A549 (cell line): ENCODE measurements at regions not wholly inside any gene's neighbourhood (a gene's known extent, or its start where the extent isn't known, plus 50 kb on each side); places are given as distances from the start of the nearest gene placed in this dataset.

Experiments
- ATAC-seq, 2 experiments: fragments of 200-7000 bp in 1 of 2; fragments of >200 bp in 1 of 2; cut with Nextera tagmentation in 1 of 2; cut with Tn5 transposase in 1 of 2; 3 replicates each; pipeline versions ENCODE4 v1.8.0 to v1.9.1; 2018 to 2020; ENCODE audit warnings: mild to moderate bottlenecking in 1 of 2, moderate library complexity in 1 of 2
- CTCF ChIA-PET: fragments of 300-600 bp; sonication (Branson Sonifier 250); formaldehyde crosslinking; extraction: SDS; loops from one replicate; lab custom pipeline; 2021; ENCODE audit warnings: antibody characterized with exemption, inconsistent platforms; lab: Yijun Ruan, JAX
- POLR2A ChIA-PET: fragments of 350-600 bp; formaldehyde crosslinking; extraction: SDS; loops from one replicate; lab custom pipeline; 2021; ENCODE audit warnings: antibody characterized with exemption, inconsistent platforms; lab: Yijun Ruan, JAX
- DNase-seq, 2 experiments: peaks; one replicate each; pipeline versions ENCODE4 v3.0.0 to v3.0.0-alpha.2; 2011 to 2016; ENCODE audit warnings: low read depth in 1 of 2, low spot score in 1 of 2
- FAIRE-seq: peaks from 2 replicates; lab custom pipeline; 2011; peaks lifted over from hg19 to GRCh38; lab: Jason Lieb, UNC
- H3K27ac ChIP-seq, 2 experiments: fragments of >200 bp; sonication (Bioruptor Twin); formaldehyde crosslinking; 3 replicates each; pipeline ENCODE4 v1.5.1; 2016 to 2017
- H3K4me1 ChIP-seq: fragments of >200 bp; sonication (Bioruptor Twin); formaldehyde crosslinking; 3 replicates; pipeline ENCODE4 v1.6.1; 2016
- H3K4me2 ChIP-seq: fragments of >200 bp; sonication (Bioruptor Twin); formaldehyde crosslinking; 3 replicates; pipeline ENCODE4 v1.6.1; 2016
- H3K4me3 ChIP-seq: fragments of >200 bp; sonication (Bioruptor Twin); formaldehyde crosslinking; 3 replicates; pipeline ENCODE4 v1.5.1; 2016
- H3K9me3 ChIP-seq: fragments of >200 bp; sonication (Bioruptor Twin); formaldehyde crosslinking; 3 replicates; pipeline ENCODE4 v1.6.1; 2016
- BHLHE40 ChIP-seq: IDR thresholded peaks from 2 replicates; pipeline ENCODE4 v1.6.1; 2012; ENCODE audit warnings: low read depth, low read length, inconsistent platforms
- CBX2 ChIP-seq: fragments of 200-600 bp; sonication (generic); IDR thresholded peaks from 2 replicates; pipeline ENCODE4 v1.6.1; 2016; ENCODE audit warnings: low read depth, mild to moderate bottlenecking, borderline replicate concordance
- CHD2 ChIP-seq: fragments of 150-350 bp; IDR thresholded peaks from 2 replicates; pipeline ENCODE4 v1.6.1; 2014; ENCODE audit warnings: low read length; ENCODE audit not compliant: partially characterized antibody
- EP300 ChIP-seq, 2 experiments: fragments of >200 bp; sonication (Bioruptor Twin); formaldehyde crosslinking; IDR thresholded peaks; 2 replicates in 1 of 2; 3 replicates in 1 of 2; pipeline ENCODE4 v1.6.1; 2016 to 2017
- FOSB ChIP-seq: fragments of 250-450 bp; sonication (Bioruptor Pico); IDR thresholded peaks from 2 replicates; pipeline ENCODE4 v1.5.0; 2020; ENCODE audit warnings: mild to moderate bottlenecking, moderate library complexity
- FOSL2 ChIP-seq, 2 experiments: fragments of 450-650 bp in 1 of 2; fragments of >200 bp in 1 of 2; sonication (Bioruptor Twin) in 1 of 2; formaldehyde crosslinking; IDR thresholded peaks; 2 replicates each; pipeline versions ENCODE4 v1.5.0 to v1.6.1; 2016 to 2020; ENCODE audit warnings: mild to moderate bottlenecking in 1 of 2, moderate library complexity in 1 of 2
- GATA3 ChIP-seq: IDR thresholded peaks from 2 replicates; pipeline ENCODE4 v1.6.1; 2012; ENCODE audit warnings: borderline replicate concordance
- HEYL ChIP-seq: fragments of 250-450 bp; sonication (Bioruptor Pico); IDR thresholded peaks from 2 replicates; pipeline ENCODE4 v1.8.0; 2021; ENCODE audit warnings: mild to moderate bottlenecking, moderate library complexity
- HMGXB4 ChIP-seq: fragments of 250-450 bp; sonication (Bioruptor Pico); IDR thresholded peaks from 2 replicates; pipeline ENCODE4 v1.5.0; 2021; ENCODE audit warnings: mild to moderate bottlenecking, moderate library complexity, borderline replicate concordance
- HOXA7 ChIP-seq: fragments of 250-450 bp; sonication (Bioruptor Pico); IDR thresholded peaks from 2 replicates; pipeline ENCODE4 v1.5.0; 2020; ENCODE audit warnings: mild to moderate bottlenecking, moderate library complexity
- HOXB13 ChIP-seq: fragments of 250-450 bp; sonication (Bioruptor Pico); IDR thresholded peaks from 2 replicates; pipeline ENCODE4 v1.5.0; 2020; ENCODE audit warnings: low read depth, mild to moderate bottlenecking, moderate library complexity
- HOXB5 ChIP-seq: fragments of 250-450 bp; sonication (Bioruptor Pico); IDR thresholded peaks from 2 replicates; pipeline ENCODE4 v1.5.0; 2020; ENCODE audit warnings: mild to moderate bottlenecking, moderate library complexity
- KDM5A ChIP-seq: fragments of 200-600 bp; sonication (generic); IDR thresholded peaks from 2 replicates; pipeline ENCODE4 v1.6.1; 2016; ENCODE audit warnings: antibody characterized with exemption, mild to moderate bottlenecking
- MAFK ChIP-seq: fragments of 450-650 bp; IDR thresholded peaks from 2 replicates; pipeline ENCODE4 v1.6.1; 2014; ENCODE audit not compliant: partially characterized antibody
- NPAS2 ChIP-seq: fragments of 250-450 bp; sonication (Bioruptor Pico); IDR thresholded peaks from 2 replicates; pipeline ENCODE4 v1.8.0; 2022; ENCODE audit warnings: mild to moderate bottlenecking, moderate library complexity, borderline replicate concordance
- NR3C1 ChIP-seq: fragments of >200 bp; sonication (Bioruptor Twin); formaldehyde crosslinking; IDR thresholded peaks from 3 replicates; pipeline ENCODE4 v1.6.1; 2017
- POLR2AphosphoS2 ChIP-seq: conservative IDR thresholded peaks from 2 replicates; pipeline ENCODE4 v1.6.1; 2012; ENCODE audit warnings: low read length, improper control_type of control experiment, inconsistent platforms
- RAD21 ChIP-seq, 2 experiments: fragments of >200 bp in 1 of 2; sonication (Bioruptor Twin) in 1 of 2; formaldehyde crosslinking in 1 of 2; IDR thresholded peaks in 1 of 2; conservative IDR thresholded peaks in 1 of 2; 2 replicates in 1 of 2; 3 replicates in 1 of 2; pipeline ENCODE4 v1.6.1; 2012 to 2018; ENCODE audit warnings: inconsistent platforms in 1 of 2
- RFX5 ChIP-seq: fragments of 450-650 bp; IDR thresholded peaks from 2 replicates; pipeline ENCODE4 v1.7.1; 2014; ENCODE audit warnings: antibody characterized with exemption, mild to moderate bottlenecking, moderate library complexity
- RNF2 ChIP-seq: fragments of 200-600 bp; sonication (generic); IDR thresholded peaks from 2 replicates; pipeline ENCODE4 v1.6.1; 2016; ENCODE audit warnings: low read depth, mild to moderate bottlenecking, antibody characterized with exemption, moderate library complexity, borderline replicate concordance
- SREBF2 ChIP-seq: fragments of 450-650 bp; IDR thresholded peaks from 2 replicates; pipeline ENCODE4 v1.6.1; 2014; ENCODE audit warnings: mild to moderate bottlenecking, moderate library complexity
- TFCP2L1 ChIP-seq: fragments of 250-450 bp; sonication (Bioruptor Pico); IDR thresholded peaks from 2 replicates; pipeline ENCODE4 v1.5.0; 2021; ENCODE audit warnings: mild to moderate bottlenecking
- TP53 ChIP-seq: fragments of 250-450 bp; sonication (Bioruptor Pico); IDR thresholded peaks from 2 replicates; pipeline ENCODE4 v1.5.0; 2021; ENCODE audit warnings: mild to moderate bottlenecking, moderate library complexity
- ZSCAN20 ChIP-seq: fragments of 250-450 bp; sonication (Bioruptor Pico); IDR thresholded peaks from 2 replicates; pipeline ENCODE4 v1.8.0; 2022; ENCODE audit warnings: mild to moderate bottlenecking, moderate library complexity
- WGBS: methylation state at CpG from one replicate; pipeline ENCODE4 v1.1.6; 2017; ENCODE audit errors: missing lambda C conversion rate; 5-methylcytosine and 5-hydroxymethylcytosine counted together
- TF ChIP-seq, protein P1 (sequence below): fragments of 200-600 bp; sonication (generic); IDR thresholded peaks from 2 replicates; pipeline ENCODE4 v1.6.1; 2016; ENCODE audit warnings: antibody characterized with exemption, mild to moderate bottlenecking, moderate library complexity

DNA sequence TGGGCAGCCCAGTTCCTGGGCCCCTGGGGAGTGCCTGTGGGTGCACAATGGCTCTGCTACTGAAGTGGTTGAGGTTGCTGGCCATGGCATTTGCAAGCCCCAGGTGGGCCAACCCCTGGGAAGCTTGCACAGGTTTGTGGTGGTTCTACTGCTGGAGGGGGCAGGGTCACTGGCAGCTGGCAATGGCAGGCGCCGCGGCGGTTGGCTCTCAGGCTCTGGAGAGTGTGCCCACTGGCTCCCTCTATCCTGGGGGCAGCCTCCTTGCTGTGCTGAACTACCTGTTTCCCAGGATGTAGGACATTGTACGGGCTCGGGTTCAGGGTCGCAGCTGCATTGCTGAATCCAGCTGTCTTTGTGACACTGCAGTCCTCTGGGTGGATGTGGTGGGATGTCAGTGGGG is 180.2 kb upstream of the HES1 start (continued):
- no peak for TF ChIP-seq HMGXB4 (CRISPR knock-in tag)
- TF ChIP-seq FOSB (CRISPR knock-in tag), result no peak
- no peak for TF ChIP-seq EP300 (IDR thresholded peaks at IDR 0.05)

DNA sequence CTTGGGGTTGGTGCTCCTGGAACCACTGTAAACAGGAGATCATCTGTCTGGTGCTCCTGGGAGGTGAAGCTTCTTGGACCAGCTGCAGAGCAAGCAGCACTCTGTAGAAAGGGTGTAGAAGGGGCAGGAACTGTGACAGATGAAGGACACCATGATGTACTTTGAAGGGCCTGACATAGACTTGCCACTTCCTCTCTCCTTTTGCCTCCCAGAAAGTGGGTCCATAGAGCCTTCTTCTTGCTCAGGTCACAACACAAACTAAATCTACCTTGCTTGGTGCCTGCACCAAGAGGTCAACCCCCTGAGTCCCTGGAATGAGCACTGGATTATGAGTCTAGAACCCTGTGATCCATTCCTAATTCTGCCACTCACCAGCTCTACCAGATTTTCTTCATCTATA is 176.1 kb upstream of the HES1 start:
- no peak for ATAC-seq
- TF ChIP-seq TP53 (CRISPR knock-in tag) (no peak), HOXA7 (CRISPR knock-in tag) (no peak), EP300 (IDR thresholded peaks at IDR 0.05) (no peak), GATA3 (no peak), KDM5A (no peak), NPAS2 (CRISPR knock-in tag) (no peak)
- TF ChIP-seq, protein P1, sequence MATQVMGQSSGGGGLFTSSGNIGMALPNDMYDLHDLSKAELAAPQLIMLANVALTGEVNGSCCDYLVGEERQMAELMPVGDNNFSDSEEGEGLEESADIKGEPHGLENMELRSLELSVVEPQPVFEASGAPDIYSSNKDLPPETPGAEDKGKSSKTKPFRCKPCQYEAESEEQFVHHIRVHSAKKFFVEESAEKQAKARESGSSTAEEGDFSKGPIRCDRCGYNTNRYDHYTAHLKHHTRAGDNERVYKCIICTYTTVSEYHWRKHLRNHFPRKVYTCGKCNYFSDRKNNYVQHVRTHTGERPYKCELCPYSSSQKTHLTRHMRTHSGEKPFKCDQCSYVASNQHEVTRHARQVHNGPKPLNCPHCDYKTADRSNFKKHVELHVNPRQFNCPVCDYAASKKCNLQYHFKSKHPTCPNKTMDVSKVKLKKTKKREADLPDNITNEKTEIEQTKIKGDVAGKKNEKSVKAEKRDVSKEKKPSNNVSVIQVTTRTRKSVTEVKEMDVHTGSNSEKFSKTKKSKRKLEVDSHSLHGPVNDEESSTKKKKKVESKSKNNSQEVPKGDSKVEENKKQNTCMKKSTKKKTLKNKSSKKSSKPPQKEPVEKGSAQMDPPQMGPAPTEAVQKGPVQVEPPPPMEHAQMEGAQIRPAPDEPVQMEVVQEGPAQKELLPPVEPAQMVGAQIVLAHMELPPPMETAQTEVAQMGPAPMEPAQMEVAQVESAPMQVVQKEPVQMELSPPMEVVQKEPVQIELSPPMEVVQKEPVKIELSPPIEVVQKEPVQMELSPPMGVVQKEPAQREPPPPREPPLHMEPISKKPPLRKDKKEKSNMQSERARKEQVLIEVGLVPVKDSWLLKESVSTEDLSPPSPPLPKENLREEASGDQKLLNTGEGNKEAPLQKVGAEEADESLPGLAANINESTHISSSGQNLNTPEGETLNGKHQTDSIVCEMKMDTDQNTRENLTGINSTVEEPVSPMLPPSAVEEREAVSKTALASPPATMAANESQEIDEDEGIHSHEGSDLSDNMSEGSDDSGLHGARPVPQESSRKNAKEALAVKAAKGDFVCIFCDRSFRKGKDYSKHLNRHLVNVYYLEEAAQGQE, result no peak
- Histone ChIP-seq H3K4me1 (no peaks in the 10 kb centered on the region), H3K27ac (no peak overlapping the region), H3K9me3 (peaks cover 8% of the 10 kb centered on the region), H3K4me2 (no peak overlapping the region), H3K4me3 (no peak overlapping the region)
- CTCF ChIA-PET, result no interaction called here
- FAIRE-seq, result no peak
- no peak for DNase-seq
- POLR2A ChIA-PET, result no interaction called here

GRCh38 chr3:193960487-193961274 is 175.3 kb upstream of the HES1 start:
- FAIRE-seq, result no peak
- no peak for ATAC-seq
- ChIA-PET POLR2A (no interaction called here), CTCF (interaction anchor here (1.0 to 1.6 kb wide), 2 partner anchors 10 to 181 kb away, joined by 3 to 8 read pairs; no protein-coding TSS in a partner anchor)
- Histone ChIP-seq H3K4me3 (no peak overlapping the region), H3K4me1 (no peaks in the 10 kb centered on the region), H3K9me3 (peaks cover under 1% of the 10 kb centered on the region; the same call in 2 of the 3 replicates), H3K27ac (no peak overlapping the region), H3K4me2 (no peak overlapping the region)
- DNase-seq, result no peak
- TF ChIP-seq GATA3 (no peak), CBX2 (no peak), BHLHE40 (no peak), RFX5 (no peak), CHD2 (no peak)
- WGBS, result 86% methylated on average over 21 of the region's 21 CpGs

DNA sequence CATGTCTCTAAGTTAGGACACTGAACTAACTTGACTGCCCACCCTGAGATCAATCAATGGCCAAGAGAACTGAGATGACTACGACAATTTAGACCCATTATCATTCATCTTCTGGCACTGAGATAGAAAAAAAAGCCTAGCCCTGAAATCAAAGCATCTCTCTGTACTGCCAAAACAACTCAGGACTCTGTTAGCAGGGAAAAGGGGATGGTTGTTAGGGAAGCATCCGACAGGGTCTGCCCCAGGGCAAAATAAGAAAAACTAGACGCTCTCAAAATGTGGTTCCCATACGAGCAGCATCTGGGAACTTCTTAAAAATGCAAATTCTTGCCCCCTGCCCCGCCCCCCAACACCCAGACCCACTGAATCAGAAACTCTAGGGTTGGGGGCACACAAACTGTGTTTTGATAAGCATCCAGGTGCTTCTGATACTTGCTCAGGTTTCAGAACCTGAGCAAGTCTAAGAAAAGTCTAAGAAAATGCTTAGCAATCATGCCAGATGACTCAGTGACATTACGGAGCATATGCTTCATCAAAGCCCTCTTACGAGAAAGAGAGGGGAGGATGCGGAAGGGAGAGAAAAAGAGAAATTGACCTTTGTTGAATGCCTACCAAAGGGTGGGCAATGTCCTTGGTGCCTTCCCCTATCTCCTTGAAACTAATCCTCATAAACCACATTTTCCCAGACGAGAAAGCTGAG is 172.8 kb upstream of the HES1 start:
- POLR2A ChIA-PET, result no interaction called here
- CTCF ChIA-PET, result no interaction called here
- Histone ChIP-seq H3K4me3 (no peak overlapping the region), H3K9me3 (no peaks in the 10 kb centered on the region), H3K4me2 (no peak overlapping the region), H3K27ac (no peak overlapping the region), H3K4me1 (no peaks in the 10 kb centered on the region)
- ATAC-seq (no peak), FAIRE-seq (no peak), DNase-seq (no peak)
- WGBS, result 71% methylated on average over 9 of the region's 9 CpGs
- TF ChIP-seq TFCP2L1 (CRISPR knock-in tag), result no peak
- no peak for TF ChIP-seq POLR2AphosphoS2
- no peak for TF ChIP-seq HOXB5
- no peak for TF ChIP-seq RNF2
- TF ChIP-seq HOXB13 (CRISPR knock-in tag), result no peak
- TF ChIP-seq HEYL (CRISPR knock-in tag), result no peak
- TF ChIP-seq CBX2, result no peak
- no peak for TF ChIP-seq FOSL2 (IDR thresholded peaks at IDR 0.05)
- TF ChIP-seq FOSL2 (CRISPR knock-in tag; IDR thresholded peaks at IDR 0.05), result no peak
- no peak for TF ChIP-seq RAD21 (conservative IDR thresholded peaks at IDR 0.05 in 1 of 2, IDR thresholded peaks at IDR 0.05 in 1 of 2)
- no peak for TF ChIP-seq MAFK
- TF ChIP-seq RFX5, result no peak
- TF ChIP-seq HOXA7 (CRISPR knock-in tag), result no peak
- TF ChIP-seq NPAS2 (CRISPR knock-in tag), result no peak
- TF ChIP-seq NR3C1, result no peak
- no peak for TF ChIP-seq SREBF2
- TF ChIP-seq ZSCAN20 (CRISPR knock-in tag), result no peak
- TF ChIP-seq TP53 (CRISPR knock-in tag), result no peak
